Transverse colon (tissue), 4 donors: ENCODE measurements at regions not wholly inside any gene's neighbourhood (a gene's known extent, or its start where the extent isn't known, plus 50 kb on each side); places are given as distances from the start of the nearest gene placed in this dataset.

Experiments used
- EP300 ChIP-seq: sonication (generic); formaldehyde crosslinking; IDR thresholded peaks from one replicate; pipeline ENCODE4 v1.6.1; 2017; ENCODE audit warnings: antibody characterized with exemption, low read depth
- POLR2A ChIP-seq: fragments of 450-650 bp; IDR thresholded peaks from one replicate; pipeline ENCODE4 v1.6.1; 2016; ENCODE audit warnings: antibody characterized with exemption, mild to moderate bottlenecking, moderate library complexity
- POLR2AphosphoS5 ChIP-seq, 3 donors: sonication (generic); formaldehyde crosslinking; IDR thresholded peaks; one replicate each; pipeline ENCODE4 v1.6.1; 2016; ENCODE audit warnings: antibody characterized with exemption in 3 of 3
- TF ChIP-seq, protein P1 (sequence below), 5 experiments: fragments of 200-600 bp in 3 of 5; fragments of 450-650 bp in 2 of 5; sonication (generic) in 3 of 5; IDR thresholded peaks; 1 replicate in 2 of 5; 2 replicates in 3 of 5; pipeline ENCODE4 v1.5.1; 2016 to 2017; ENCODE audit warnings: antibody characterized with exemption in 5 of 5, inconsistent platforms in 3 of 5, mild to moderate bottlenecking in 2 of 5, moderate library complexity in 1 of 5

DNA sequence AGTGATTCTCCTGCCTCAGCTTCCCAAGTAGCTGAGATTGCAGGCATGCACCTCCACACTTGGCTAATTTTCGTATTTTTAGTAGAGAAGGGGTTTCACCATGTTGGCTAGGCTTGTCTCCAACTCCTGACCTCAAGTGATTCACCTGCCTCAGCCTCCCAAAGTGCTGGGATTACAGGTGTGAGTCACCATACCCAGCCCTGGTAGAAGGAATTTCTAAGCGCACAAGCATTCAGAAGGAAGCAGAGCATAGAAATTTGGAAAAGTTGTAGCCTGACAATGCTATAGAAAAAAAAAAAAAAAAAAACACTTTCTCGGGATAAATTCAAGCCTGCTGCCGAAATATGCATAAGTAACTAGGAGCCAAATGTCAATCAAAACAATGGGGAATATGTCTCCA, 249.4 kb downstream of the GRB14 start:
- TF ChIP-seq POLR2A (no peak), POLR2AphosphoS5 (IDR thresholded peaks at IDR 0.05) (no peak), EP300 (no peak)
- TF ChIP-seq, protein P1, sequence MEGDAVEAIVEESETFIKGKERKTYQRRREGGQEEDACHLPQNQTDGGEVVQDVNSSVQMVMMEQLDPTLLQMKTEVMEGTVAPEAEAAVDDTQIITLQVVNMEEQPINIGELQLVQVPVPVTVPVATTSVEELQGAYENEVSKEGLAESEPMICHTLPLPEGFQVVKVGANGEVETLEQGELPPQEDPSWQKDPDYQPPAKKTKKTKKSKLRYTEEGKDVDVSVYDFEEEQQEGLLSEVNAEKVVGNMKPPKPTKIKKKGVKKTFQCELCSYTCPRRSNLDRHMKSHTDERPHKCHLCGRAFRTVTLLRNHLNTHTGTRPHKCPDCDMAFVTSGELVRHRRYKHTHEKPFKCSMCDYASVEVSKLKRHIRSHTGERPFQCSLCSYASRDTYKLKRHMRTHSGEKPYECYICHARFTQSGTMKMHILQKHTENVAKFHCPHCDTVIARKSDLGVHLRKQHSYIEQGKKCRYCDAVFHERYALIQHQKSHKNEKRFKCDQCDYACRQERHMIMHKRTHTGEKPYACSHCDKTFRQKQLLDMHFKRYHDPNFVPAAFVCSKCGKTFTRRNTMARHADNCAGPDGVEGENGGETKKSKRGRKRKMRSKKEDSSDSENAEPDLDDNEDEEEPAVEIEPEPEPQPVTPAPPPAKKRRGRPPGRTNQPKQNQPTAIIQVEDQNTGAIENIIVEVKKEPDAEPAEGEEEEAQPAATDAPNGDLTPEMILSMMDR (IDR thresholded peaks at IDR 0.05) = no peak
